NCI-H526 (cell line): ENCODE measurements at regions not wholly inside any gene's neighbourhood (a gene's known extent, or its start where the extent isn't known, plus 50 kb on each side); places are given as distances from the start of the nearest gene placed in this dataset.
"Not testable (repeated sequence)": the region's sequence is repeated elsewhere in the genome, so short reads cannot be mapped to it uniquely, and the experiment has no call there.

Experiments
- DNase-seq, 2 experiments: peaks; one replicate each; lab custom pipeline; 2025; lab: John Stamatoyannopoulos, UW

DNA sequence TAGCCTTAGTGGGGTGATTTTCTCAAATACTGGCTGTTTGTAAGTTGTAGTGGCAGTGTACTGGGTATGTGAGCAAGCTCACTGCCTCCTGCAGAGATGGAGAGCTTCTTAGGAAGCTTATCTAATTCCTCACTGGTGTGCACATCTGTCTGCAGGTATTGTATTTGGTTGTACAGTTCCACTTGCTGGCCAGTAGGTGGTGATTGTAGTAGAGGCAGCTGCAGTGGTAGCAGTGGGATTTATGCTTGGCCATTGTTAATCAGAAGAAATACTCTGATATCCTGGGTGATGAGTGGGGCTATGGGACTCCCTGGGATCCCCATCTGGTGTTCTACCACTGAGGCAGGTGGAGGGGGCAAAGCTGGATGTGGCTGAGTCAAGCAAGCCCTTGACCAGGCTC lies 276.1 kb upstream of the SPAG17 start:
- no peak for DNase-seq

DNA sequence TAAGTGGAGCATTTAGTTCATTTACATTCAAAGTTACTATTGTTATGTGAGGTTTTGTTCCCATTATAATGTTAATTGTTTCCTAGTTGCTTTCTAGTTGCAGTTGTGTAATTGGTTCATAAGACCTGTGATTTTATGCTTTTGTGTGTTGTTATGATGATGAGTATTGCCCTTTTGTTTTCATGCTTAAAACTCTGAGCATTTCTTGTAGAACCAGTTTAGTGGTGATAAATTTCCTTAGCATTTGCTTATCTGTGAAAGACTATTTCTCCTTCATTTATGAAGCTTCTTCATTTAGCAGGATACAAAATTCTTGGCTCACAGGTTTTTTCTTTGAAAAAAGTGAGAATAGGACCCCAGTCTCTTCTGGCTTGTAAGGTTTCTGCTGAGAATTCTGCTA lies 274.8 kb upstream of the SPAG17 start:
- DNase-seq, result no peak

GRCh38 chr1:118453856-118454255 lies 268.8 kb upstream of the SPAG17 start:
- not testable (repeated sequence) for DNase-seq

GRCh38 chr1:118445156-118445555 lies 260.1 kb upstream of the SPAG17 start:
- no peak for DNase-seq

GRCh38 chr1:118442214-118442613 lies 257.2 kb upstream of the SPAG17 start:
- no peak for DNase-seq

DNA sequence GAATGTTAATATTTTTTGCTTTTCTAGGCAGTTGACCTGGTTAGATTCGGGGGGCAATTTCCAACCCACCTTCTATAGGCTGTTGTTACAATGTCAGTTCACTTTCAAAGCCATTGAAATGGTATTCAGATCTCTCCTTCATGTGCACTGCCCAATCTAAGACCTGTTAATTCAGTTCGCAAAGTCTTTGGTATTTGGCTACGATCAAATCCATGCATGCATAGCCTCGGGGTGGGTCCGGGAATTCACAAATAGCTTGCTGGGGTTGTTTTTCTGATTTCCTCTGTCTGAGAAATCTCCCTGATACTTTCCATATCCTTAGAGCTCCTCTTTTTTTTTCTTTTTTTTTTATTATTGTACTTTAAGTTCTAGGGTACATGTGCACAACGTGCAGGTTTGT lies 252.6 kb upstream of the SPAG17 start:
- no peak for DNase-seq

GRCh38 chr1:118429856-118430255 lies 244.8 kb upstream of the SPAG17 start:
- no peak for DNase-seq

GRCh38 chr1:118421868-118422350 lies 236.9 kb upstream of the SPAG17 start:
- no peak for DNase-seq

DNA sequence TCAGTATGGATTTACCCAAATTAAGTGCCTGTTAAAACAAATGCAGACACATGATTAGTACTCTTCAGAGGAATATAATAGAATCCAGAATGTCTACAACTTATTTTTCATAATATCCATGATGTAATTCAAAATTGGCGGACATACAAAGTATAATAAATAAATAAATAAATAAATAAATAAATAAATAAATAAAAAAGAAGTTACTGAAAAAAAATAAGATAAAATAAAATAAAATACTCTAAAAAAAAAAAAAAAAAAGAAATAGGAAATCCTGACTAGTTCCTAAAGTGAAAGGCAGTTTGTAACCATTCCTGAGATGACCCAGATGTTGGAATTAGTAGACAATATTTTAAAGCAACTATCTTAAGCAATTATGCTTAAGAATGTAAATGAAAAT lies 219.0 kb upstream of the SPAG17 start:
- DNase-seq, result no peak

- DNase-seq, result no peak
Observed at GRCh38 chr1:118397496-118397859, 212.4 kb upstream of the SPAG17 start.

GRCh38 chr1:118396829-118397495 lies 211.9 kb upstream of the SPAG17 start:
- no peak for DNase-seq

DNA sequence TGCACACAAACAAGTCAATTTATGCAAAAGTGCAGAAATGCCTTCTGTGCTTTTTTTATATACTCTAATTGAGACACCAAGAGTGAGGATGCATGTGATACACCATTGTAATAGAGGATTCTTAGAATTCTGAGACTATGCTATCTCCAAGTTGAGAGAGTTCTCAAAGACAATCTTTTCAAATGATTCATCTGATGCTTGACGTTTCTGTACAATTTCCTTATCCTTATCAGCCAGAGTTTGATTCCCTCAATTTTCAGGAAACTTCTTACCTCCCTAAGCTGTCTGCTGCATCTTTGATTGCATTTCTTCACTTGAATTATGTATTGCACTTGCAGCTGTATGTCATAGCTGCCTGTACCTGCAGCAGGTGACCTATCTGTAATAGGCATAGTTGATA lies 211.3 kb upstream of the SPAG17 start:
- no peak for DNase-seq

- no peak for DNase-seq
Observed at GRCh38 chr1:118395430-118395991, 210.5 kb upstream of the SPAG17 start.

- DNase-seq, result no peak
Observed at GRCh38 chr1:118390955-118391354, 205.9 kb upstream of the SPAG17 start.

- no peak for DNase-seq
Observed at GRCh38 chr1:118388301-118388959, 203.4 kb upstream of the SPAG17 start.

GRCh38 chr1:118381197-118381869 lies 196.3 kb upstream of the SPAG17 start:
- no peak for DNase-seq

GRCh38 chr1:118377183-118377582 lies 192.2 kb upstream of the SPAG17 start:
- DNase-seq, result not testable (repeated sequence)

- no peak for DNase-seq
Observed at GRCh38 chr1:118371612-118372011, 186.6 kb upstream of the SPAG17 start.

- no peak for DNase-seq
Observed at GRCh38 chr1:118370861-118371260, 185.8 kb upstream of the SPAG17 start.

DNA sequence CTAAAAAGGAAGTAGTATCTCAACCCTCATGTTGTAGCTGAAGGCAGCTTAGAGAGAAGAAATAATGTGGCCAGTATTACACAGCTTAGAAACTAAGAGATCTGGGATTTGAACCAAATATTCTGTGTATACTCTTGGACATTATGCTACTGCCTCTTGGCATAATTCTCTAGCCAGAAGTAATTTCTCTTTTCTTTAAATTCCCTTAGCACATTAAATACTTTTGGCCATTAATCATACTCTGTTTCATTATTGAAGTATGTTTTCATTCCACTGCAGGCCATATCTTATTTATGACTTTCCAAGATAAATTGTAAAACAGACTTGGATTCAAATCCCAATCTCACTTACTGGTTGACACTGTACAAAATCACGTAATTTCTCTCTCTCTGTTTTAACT lies 181.3 kb upstream of the SPAG17 start:
- no peak for DNase-seq

- DNase-seq, result no peak
Observed at GRCh38 chr1:118364882-118365281, 179.9 kb upstream of the SPAG17 start.

GRCh38 chr1:118363396-118363795 lies 178.4 kb upstream of the SPAG17 start:
- no peak for DNase-seq

DNA sequence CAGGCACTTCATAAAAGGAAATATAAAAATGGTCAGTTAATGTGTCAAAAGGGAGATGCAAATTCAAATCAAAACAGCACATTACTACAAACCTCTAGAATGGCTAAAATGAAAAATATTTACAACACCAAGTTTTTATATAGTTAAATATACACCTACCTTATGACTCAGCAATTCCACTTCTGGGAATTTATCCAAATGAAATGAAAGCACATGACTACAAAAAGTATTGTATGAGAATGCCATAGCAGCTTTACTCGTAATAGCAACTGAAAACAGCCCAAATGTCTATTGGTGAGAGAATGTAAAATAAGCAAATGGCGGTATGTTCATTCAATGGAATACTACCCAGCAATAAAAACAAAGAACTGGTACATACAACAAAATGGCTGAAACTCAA lies 175.8 kb upstream of the SPAG17 start:
- no peak for DNase-seq
